Ovary (tissue), 7 donors: ENCODE measurements at regions not wholly inside any gene's neighbourhood (a gene's known extent, or its start where the extent isn't known, plus 50 kb on each side); places are given as distances from the start of the nearest gene placed in this dataset.

Experiments
- DNase-seq, 5 donors: peaks; one replicate each; pipeline ENCODE4 v3.0.0-alpha.2; 2019 to 2020
- H3K27ac ChIP-seq, 2 donors: fragments of 200-600 bp; one replicate each; pipeline versions ENCODE4 v1.5.1 to v1.8.0; 2019 to 2022
- H3K27me3 ChIP-seq: fragments of 200-600 bp; one replicate; pipeline ENCODE4 v1.8.0; 2022
- H3K36me3 ChIP-seq: fragments of 200-600 bp; sonication (generic); one replicate; pipeline ENCODE4 v1.5.1; 2019
- H3K4me1 ChIP-seq: one replicate; pipeline ENCODE4 v1.8.1; 2013; ENCODE audit warnings: mild to moderate bottlenecking, moderate library complexity; ENCODE audit not compliant: insufficient read depth
- H3K4me3 ChIP-seq: fragments of 200-600 bp; sonication (generic); one replicate; pipeline ENCODE4 v1.5.1; 2017
- H3K9me3 ChIP-seq, 2 donors: fragments of 200-600 bp in 1 of 2; sonication (generic) in 1 of 2; one replicate each; pipeline versions ENCODE4 v1.5.1 to v1.8.1; 2013 to 2019; ENCODE audit warnings: mild to moderate bottlenecking in 1 of 2, moderate library complexity in 1 of 2
- CTCF ChIP-seq, 3 donors: fragments of 450-650 bp in 2 of 3; fragments of 200-600 bp in 1 of 3; IDR thresholded peaks; one replicate each; pipeline versions ENCODE4 v1.5.1 to v1.8.0; 2016 to 2022; ENCODE audit warnings: antibody characterized with exemption in 3 of 3, mild to moderate bottlenecking in 1 of 3
- EP300 ChIP-seq: sonication (generic); formaldehyde crosslinking; IDR thresholded peaks from one replicate; pipeline ENCODE4 v1.6.1; 2017; ENCODE audit warnings: antibody characterized with exemption
- POLR2A ChIP-seq: fragments of 450-650 bp; IDR thresholded peaks from one replicate; pipeline ENCODE4 v1.6.1; 2017; ENCODE audit warnings: antibody characterized with exemption, mild to moderate bottlenecking, moderate library complexity
- WGBS, 3 donors: extraction: QIAGEN DNeasy Blood & Tissue Kit in 1 of 3; methylation state at CpG; one replicate each; pipeline versions ENCODE4 v1.1.5 to v1.1.7; 2013 to 2017; 5-methylcytosine and 5-hydroxymethylcytosine counted together
- intact Hi-C, 4 donors: fragments of 100-400 bp; cut with DNase I; formaldehyde crosslinking; loops; one replicate each; pipeline versions ENCODE4 v1.11.0 to v1.15.1; 2022 to 2023
- donor health status: DM: no; HTN: no; CAD: no; lungs with moderate emphysema.
- donor health status: DM: no; HTN: no; CAD: no.
- donor health status: Bipolar disorder and iron deficiency.
- donor health status: DM: no; HTN: no; CAD: no.
- donor health status: DM: yes; HTN: yes; CAD: no.

- 38 to 44% (median 42%) methylated on average over 4 of the region's 4 CpGs for WGBS, 3 donors
- no peak overlapping the region for H3K4me3 ChIP-seq
- no peak for DNase-seq
- intact Hi-C loops = no loop called here
- no peak overlapping the region for H3K27ac ChIP-seq
- H3K36me3 ChIP-seq = no peaks in the 10 kb centered on the region
- no peaks in the 10 kb centered on the region for H3K4me1 ChIP-seq
- TF ChIP-seq EP300 (no peak), POLR2A (no peak), CTCF (IDR thresholded peaks at IDR 0.05) (no peak)
- no peaks in the 10 kb centered on the region for H3K9me3 ChIP-seq
- H3K27me3 ChIP-seq = no peaks in the 10 kb centered on the region
These were observed 87.8 kb upstream of the HS3ST5 start for GRCh38 chr6:114430534-114431124.

- DNase-seq = no peak
- no peaks in the 10 kb centered on the region for H3K9me3 ChIP-seq
- H3K4me1 ChIP-seq = no peaks in the 10 kb centered on the region
- no peaks in the 10 kb centered on the region for H3K36me3 ChIP-seq
- intact Hi-C loops = no loop called here
- no peak overlapping the region for H3K27ac ChIP-seq
- 57 to 68% (median 65%) methylated on average over 2 of the region's 2 CpGs for whole genome bisulfite sequencing, 3 donors
- H3K4me3 ChIP-seq = no peak overlapping the region
- TF ChIP-seq EP300 = no peak
- TF ChIP-seq POLR2A = no peak
- no peak for TF ChIP-seq CTCF (IDR thresholded peaks at IDR 0.05)
- H3K27me3 ChIP-seq = no peaks in the 10 kb centered on the region
These were observed 85.5 kb upstream of the HS3ST5 start for GRCh38 chr6:114428341-114428740.

- no peak for TF ChIP-seq EP300
- TF ChIP-seq CTCF (IDR thresholded peaks at IDR 0.05) = no peak
- TF ChIP-seq POLR2A = no peak
- Histone ChIP-seq H3K27ac (no peak overlapping the region), H3K36me3 (no peaks in the 10 kb centered on the region), H3K4me3 (no peak overlapping the region), H3K27me3 (no peaks in the 10 kb centered on the region), H3K4me1 (no peaks in the 10 kb centered on the region), H3K9me3 (no peaks in the 10 kb centered on the region)
- no peak for DNase-seq
- intact Hi-C loops = no loop called here
These were observed 78.4 kb upstream of the HS3ST5 start for GRCh38 chr6:114421199-114421598.

GRCh38 chr6:114419175-114419574, 76.4 kb upstream of the HS3ST5 start:
- H3K4me1 ChIP-seq = no peaks in the 10 kb centered on the region
- no peaks in the 10 kb centered on the region for H3K27me3 ChIP-seq
- DNase-seq = no peak
- TF ChIP-seq CTCF (IDR thresholded peaks at IDR 0.05) = no peak
- no peak overlapping the region for H3K4me3 ChIP-seq
- H3K27ac ChIP-seq = no peak overlapping the region
- H3K9me3 ChIP-seq = no peaks in the 10 kb centered on the region
- intact Hi-C loops = no loop called here
- WGBS, 3 donors = 67 to 75% (median 68%) methylated on average over 2 of the region's 2 CpGs
- no peaks in the 10 kb centered on the region for H3K36me3 ChIP-seq
